PC-9 (cell line): ENCODE measurements at regions not wholly inside any gene's neighbourhood (a gene's known extent, or its start where the extent isn't known, plus 50 kb on each side); places are given as distances from the start of the nearest gene placed in this dataset.
"Not testable (repeated sequence)": the region's sequence is repeated elsewhere in the genome, so short reads cannot be mapped to it uniquely, and the experiment has no call there.

Source experiments
- BruUV-seq: library from RNA; stranded (reverse); fragments of 400-500 nt; replicated peaks from 2 replicates; lab custom pipeline; 2021; lab: Mats Ljungman, UMichigan
- CTCF ChIA-PET: fragments of 300-600 bp; sonication (Branson Sonifier 250); formaldehyde crosslinking; loops from one replicate; lab custom pipeline; 2022; ENCODE audit warnings: antibody characterized with exemption; lab: Charles Lee
- POLR2A ChIA-PET: fragments of 300-600 bp; sonication (Branson Sonifier 250); formaldehyde crosslinking; loops from one replicate; lab custom pipeline; 2022; ENCODE audit warnings: antibody characterized with exemption; ENCODE audit not compliant: unreplicated experiment; lab: Charles Lee
- DNase-seq, 2 experiments: peaks; one replicate each; pipeline versions ENCODE4 v3.0.0 to v3.0.0-alpha.2; 2015 to 2022; ENCODE audit warnings: mixed read lengths in 1 of 2
- H2AFZ ChIP-seq: fragments of 200-600 bp; sonication (generic); 2 replicates; pipeline ENCODE4 v1.8.1; 2017; ENCODE audit warnings: antibody characterized with exemption
- H3F3A ChIP-seq: fragments of 200-600 bp; sonication (generic); 2 replicates; pipeline ENCODE4 v1.8.1; 2017; ENCODE audit warnings: antibody characterized with exemption, mild to moderate bottlenecking, low read depth; ENCODE audit not compliant: insufficient read depth
- H3K27ac ChIP-seq: fragments of 200-600 bp; sonication (generic); 2 replicates; pipeline ENCODE4 v1.6.1; 2016; ENCODE audit warnings: mixed run types
- H3K27me3 ChIP-seq: fragments of 200-600 bp; sonication (generic); 2 replicates; pipeline ENCODE4 v1.6.1; 2016; ENCODE audit warnings: low read depth, mixed run types; ENCODE audit not compliant: insufficient read depth
- H3K36me3 ChIP-seq: fragments of 200-600 bp; sonication (generic); 2 replicates; pipeline ENCODE4 v1.6.1; 2016; ENCODE audit warnings: low read depth, mixed run types
- H3K4me1 ChIP-seq: fragments of 200-600 bp; sonication (generic); replicated peaks from 2 replicates; pipeline ENCODE4 v1.6.1; 2016; ENCODE audit warnings: mixed run types; ENCODE audit not compliant: insufficient read depth
- H3K4me2 ChIP-seq: fragments of 200-600 bp; sonication (generic); 2 replicates; pipeline ENCODE4 v1.6.1; 2017; ENCODE audit warnings: mixed run types
- H3K4me3 ChIP-seq: fragments of 200-600 bp; sonication (generic); 2 replicates; pipeline ENCODE4 v1.6.1; 2016; ENCODE audit warnings: mixed run types
- H3K79me2 ChIP-seq: fragments of 200-600 bp; sonication (generic); 2 replicates; pipeline ENCODE4 v1.6.1; 2017; ENCODE audit warnings: low read depth, mixed run types
- H3K9me2 ChIP-seq: fragments of 200-600 bp; sonication (generic); 2 replicates; pipeline ENCODE4 v1.8.1; 2017; ENCODE audit warnings: mild to moderate bottlenecking; ENCODE audit not compliant: insufficient read depth
- H3K9me3 ChIP-seq: fragments of 200-600 bp; sonication (generic); 2 replicates; pipeline ENCODE4 v1.8.1; 2016; ENCODE audit warnings: low read depth; ENCODE audit not compliant: insufficient read depth
- H4K20me1 ChIP-seq: fragments of 200-600 bp; sonication (generic); 2 replicates; pipeline ENCODE4 v1.8.1; 2017; ENCODE audit not compliant: insufficient read depth
- CTCF ChIP-seq: fragments of 200-600 bp; sonication (generic); conservative IDR thresholded peaks from 2 replicates; pipeline ENCODE4 v1.6.1; 2017; ENCODE audit warnings: mixed run types, antibody characterized with exemption, mild to moderate bottlenecking, moderate library complexity
- EZH2 ChIP-seq: fragments of 200-600 bp; sonication (generic); IDR thresholded peaks from 2 replicates; pipeline ENCODE4 v1.8.0; 2017; ENCODE audit warnings: antibody characterized with exemption, low read depth
- intact Hi-C: fragments of 100-400 bp; cut with micrococcal nuclease; formaldehyde crosslinking; loops from one replicate; pipeline ENCODE4 v1.10.0; 2022; ENCODE audit not compliant: unreplicated experiment

- Histone ChIP-seq H3K9me3 (no peaks in the 10 kb centered on the region), H3K4me3 (no peak overlapping the region), H3K27ac (no peak overlapping the region), H3K36me3 (no peaks in the 10 kb centered on the region; the same call in 1 of the 2 replicates), H3K79me2 (no peaks in the 10 kb centered on the region), H3F3A (no peaks in the 10 kb centered on the region), H3K4me1 (no peaks in the 10 kb centered on the region), H4K20me1 (no peaks in the 10 kb centered on the region), H2AFZ (no peak overlapping the region), H3K27me3 (no peaks in the 10 kb centered on the region), H3K9me2 (no peaks in the 10 kb centered on the region), H3K4me2 (no peak overlapping the region)
- POLR2A ChIA-PET: no interaction called here
- TF ChIP-seq CTCF (no peak), EZH2 (no peak)
- intact Hi-C loops: no loop called here
- no TSS peak for BruUV-seq
- CTCF ChIA-PET: no interaction called here
- DNase-seq: no peak
Measured at GRCh38 chr4:123025398-123025797, 103.0 kb upstream of the NUDT6 start.

- DNase-seq, H3K9me2 ChIP-seq, CTCF ChIA-PET, H3F3A ChIP-seq, H3K79me2 ChIP-seq, H3K4me2 ChIP-seq, H4K20me1 ChIP-seq, BruUV-seq, H3K27me3 ChIP-seq, H3K4me1 ChIP-seq, H3K36me3 ChIP-seq, H3K4me3 ChIP-seq, POLR2A ChIA-PET, H3K27ac ChIP-seq, H3K9me3 ChIP-seq, H2AFZ ChIP-seq, intact Hi-C loops: not testable (repeated sequence)
Measured at GRCh38 chr4:123026015-123026414, 103.6 kb upstream of the NUDT6 start.

DNA sequence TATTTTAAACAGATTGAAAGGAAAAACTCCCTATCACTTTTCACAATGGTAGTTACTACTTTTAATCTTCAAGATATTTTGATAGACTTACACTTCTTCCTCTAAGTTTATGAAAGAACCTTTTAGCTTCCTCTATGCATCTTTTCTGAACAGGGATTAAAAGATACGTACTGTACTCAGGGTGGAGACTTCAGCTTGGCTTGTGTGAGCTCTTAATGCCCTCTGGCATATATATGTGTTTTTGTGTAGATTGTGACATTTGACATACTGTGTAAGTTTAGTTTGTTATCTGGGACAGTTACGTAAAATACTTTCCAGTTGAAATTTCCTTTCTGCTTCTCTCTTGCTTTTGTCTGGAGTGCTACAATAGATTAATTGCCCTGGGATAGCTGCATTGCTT lies 109.3 kb upstream of the NUDT6 start:
- no peaks in the 10 kb centered on the region for H3F3A ChIP-seq
- no TSS peak for BruUV-seq
- no peaks in the 10 kb centered on the region for H4K20me1 ChIP-seq
- H3K4me1 ChIP-seq: no peaks in the 10 kb centered on the region
- H3K27me3 ChIP-seq: no peaks in the 10 kb centered on the region
- DNase-seq: no peak
- H3K79me2 ChIP-seq: no peaks in the 10 kb centered on the region
- no peaks in the 10 kb centered on the region; the same call in 1 of the 2 replicates for H3K36me3 ChIP-seq
- no peak overlapping the region for H3K4me2 ChIP-seq
- TF ChIP-seq CTCF: no peak
- TF ChIP-seq EZH2: no peak
- intact Hi-C loops: no loop called here
- no peaks in the 10 kb centered on the region for H3K9me2 ChIP-seq
- no peak overlapping the region for H3K27ac ChIP-seq
- H3K4me3 ChIP-seq: no peak overlapping the region
- CTCF ChIA-PET: no interaction called here
- POLR2A ChIA-PET: no interaction called here
- H2AFZ ChIP-seq: no peak overlapping the region
- no peaks in the 10 kb centered on the region for H3K9me3 ChIP-seq

GRCh38 chr4:123034023-123034422 lies 111.6 kb upstream of the NUDT6 start:
- Histone ChIP-seq H3K79me2 (no peaks in the 10 kb centered on the region), H3K27me3 (no peaks in the 10 kb centered on the region), H2AFZ (no peak overlapping the region), H3K4me3 (no peak overlapping the region), H3K4me1 (no peaks in the 10 kb centered on the region), H4K20me1 (no peaks in the 10 kb centered on the region), H3K27ac (no peak overlapping the region), H3K9me2 (no peaks in the 10 kb centered on the region), H3K9me3 (no peaks in the 10 kb centered on the region), H3F3A (no peaks in the 10 kb centered on the region), H3K36me3 (no peaks in the 10 kb centered on the region; the same call in 1 of the 2 replicates), H3K4me2 (no peak overlapping the region)
- CTCF ChIA-PET: interaction anchor here (0.6 kb wide), 1 partner anchor 92 kb away, joined by 3 read pairs; no protein-coding TSS in a partner anchor
- intact Hi-C loops: no loop called here
- BruUV-seq: no TSS peak
- POLR2A ChIA-PET: no interaction called here
- no peak for DNase-seq
- TF ChIP-seq CTCF (no peak), EZH2 (no peak)
